ENCODE measurements at regions not wholly inside any gene's neighbourhood (a gene's known extent, or its start where the extent isn't known, plus 50 kb on each side); places are given as distances from the start of the nearest gene placed in this dataset.

DNA sequence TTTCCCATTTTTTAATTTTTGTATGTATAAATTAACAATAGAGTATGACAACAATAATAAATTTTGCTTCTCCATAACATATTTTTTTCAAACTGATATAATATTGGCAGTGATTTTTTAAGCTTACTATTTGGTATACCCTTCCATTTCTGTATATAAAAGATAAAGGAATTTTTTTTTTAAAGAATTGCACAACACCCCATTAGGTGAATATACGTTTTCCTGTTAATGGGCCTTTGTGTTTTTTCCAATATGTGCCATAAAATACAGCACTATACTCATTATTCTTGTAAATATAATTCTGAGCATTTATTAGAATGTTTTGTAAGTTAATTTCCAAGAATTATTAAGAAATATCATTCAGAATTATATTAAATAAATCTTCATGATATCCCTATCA is 515.2 kb upstream of the RGS18 start:
- TF ChIP-seq EP300 (IDR thresholded peaks at IDR 0.05): no peak
- TF ChIP-seq, protein P1, sequence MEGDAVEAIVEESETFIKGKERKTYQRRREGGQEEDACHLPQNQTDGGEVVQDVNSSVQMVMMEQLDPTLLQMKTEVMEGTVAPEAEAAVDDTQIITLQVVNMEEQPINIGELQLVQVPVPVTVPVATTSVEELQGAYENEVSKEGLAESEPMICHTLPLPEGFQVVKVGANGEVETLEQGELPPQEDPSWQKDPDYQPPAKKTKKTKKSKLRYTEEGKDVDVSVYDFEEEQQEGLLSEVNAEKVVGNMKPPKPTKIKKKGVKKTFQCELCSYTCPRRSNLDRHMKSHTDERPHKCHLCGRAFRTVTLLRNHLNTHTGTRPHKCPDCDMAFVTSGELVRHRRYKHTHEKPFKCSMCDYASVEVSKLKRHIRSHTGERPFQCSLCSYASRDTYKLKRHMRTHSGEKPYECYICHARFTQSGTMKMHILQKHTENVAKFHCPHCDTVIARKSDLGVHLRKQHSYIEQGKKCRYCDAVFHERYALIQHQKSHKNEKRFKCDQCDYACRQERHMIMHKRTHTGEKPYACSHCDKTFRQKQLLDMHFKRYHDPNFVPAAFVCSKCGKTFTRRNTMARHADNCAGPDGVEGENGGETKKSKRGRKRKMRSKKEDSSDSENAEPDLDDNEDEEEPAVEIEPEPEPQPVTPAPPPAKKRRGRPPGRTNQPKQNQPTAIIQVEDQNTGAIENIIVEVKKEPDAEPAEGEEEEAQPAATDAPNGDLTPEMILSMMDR (IDR thresholded peaks at IDR 0.05): no peak
